HCT116 (cell line): ENCODE measurements at regions not wholly inside any gene's neighbourhood (a gene's known extent, or its start where the extent isn't known, plus 50 kb on each side); places are given as distances from the start of the nearest gene placed in this dataset.

ENCODE experiments used
- ATAC-seq: fragments of 200-7000 bp; cut with Tn5 transposase; 2 replicates; pipeline ENCODE4 v1.9.1; 2020; ENCODE audit warnings: mild to moderate bottlenecking, moderate library complexity
- BruUV-seq: library from RNA; stranded (reverse); fragments of 400-500 nt; replicated peaks from 2 replicates; lab custom pipeline; 2021; lab: Mats Ljungman, UMichigan
- CTCF ChIA-PET: fragments of 300-600 bp; sonication (Branson Sonifier 250); formaldehyde crosslinking; loops from one replicate; lab custom pipeline; 2021; ENCODE audit warnings: antibody characterized with exemption; lab: Charles Lee
- POLR2A ChIA-PET: fragments of 300-600, 350-600 bp; sonication (Branson Sonifier 250); formaldehyde crosslinking; loops from one replicate; lab custom pipeline; 2021; ENCODE audit warnings: antibody characterized with exemption; lab: Charles Lee
- RAD21 ChIA-PET, 2 experiments: fragments of 300-600 bp; sonication (Branson Sonifier 250); formaldehyde crosslinking; loops; one replicate each; lab custom pipeline; 2023; ENCODE audit warnings: low total read pairs in 2 of 2; ENCODE audit not compliant: uncharacterized antibody in 2 of 2, unreplicated experiment in 2 of 2, low non-redundant PET in 1 of 2; lab: Charles Lee
- DNase-seq: peaks from one replicate; pipeline ENCODE4 v3.0.0-alpha.2; 2010; ENCODE audit warnings: low read depth, low spot score
- H2AFZ ChIP-seq: fragments of 200-600 bp; shearing (Covaris generic), sonication (generic); 2 replicates; pipeline ENCODE4 v1.6.1; 2017; ENCODE audit warnings: low read depth, mixed run types, mixed read lengths, antibody characterized with exemption, low read length; ENCODE audit not compliant: poor library complexity, severe bottlenecking
- H3K27ac ChIP-seq: 2 replicates; pipeline ENCODE4 v1.5.1; 2012; ENCODE audit warnings: low read depth, low read length
- H3K27me3 ChIP-seq: fragments of 200-600 bp; sonication (generic); 2 replicates; pipeline ENCODE4 v1.6.1; 2016; ENCODE audit warnings: mixed run types, low read length, mixed read lengths; ENCODE audit not compliant: insufficient read depth
- H3K36me3 ChIP-seq, 2 experiments: fragments of 200-500 bp in 1 of 2; fragments of 200-600 bp in 1 of 2; sonication (Bioruptor generic) in 1 of 2; sonication (generic) in 1 of 2; 2 replicates each; pipeline versions ENCODE4 v1.5.1 to v1.6.1; 2014 to 2016; ENCODE audit warnings: low read length in 2 of 2, inconsistent platforms in 1 of 2, mixed read lengths in 1 of 2, mixed run types in 1 of 2; ENCODE audit not compliant: insufficient read depth in 2 of 2, control insufficient read depth in 1 of 2
- H3K4me1 ChIP-seq, 2 experiments: fragments of 200-600 bp in 1 of 2; sonication (generic) in 1 of 2; 2 replicates each; pipeline versions ENCODE4 v1.5.1 to v1.6.1; 2012 to 2017; ENCODE audit warnings: low read length in 2 of 2, inconsistent platforms in 1 of 2, mild to moderate bottlenecking in 1 of 2, mixed read lengths in 1 of 2, mixed run types in 1 of 2, moderate library complexity in 1 of 2; ENCODE audit not compliant: insufficient read depth in 2 of 2, control insufficient read depth in 1 of 2
- H3K4me2 ChIP-seq: fragments of 200-600 bp; sonication (generic); 2 replicates; pipeline ENCODE4 v1.6.1; 2017; ENCODE audit warnings: mixed run types, low read length, mixed read lengths
- H3K4me3 ChIP-seq, 2 experiments: fragments of 200-600 bp in 1 of 2; sonication (generic) in 1 of 2; replicated peaks in 1 of 2; 2 replicates each; pipeline ENCODE4 v1.5.1; 2011 to 2016; ENCODE audit warnings: low read length in 2 of 2, control low read depth in 1 of 2, low read depth in 1 of 2, mild to moderate bottlenecking in 1 of 2, mixed read lengths in 1 of 2, mixed run types in 1 of 2
- H3K79me2 ChIP-seq: fragments of 200-600 bp; sonication (generic); 2 replicates; pipeline ENCODE4 v1.6.1; 2017; ENCODE audit warnings: mild to moderate bottlenecking, mixed run types, low read length, moderate library complexity, mixed read lengths; ENCODE audit not compliant: insufficient read depth
- H3K9ac ChIP-seq: fragments of 200-600 bp; sonication (generic); 2 replicates; pipeline ENCODE4 v1.6.1; 2016; ENCODE audit warnings: low read length, mixed read lengths
- H3K9me2 ChIP-seq: fragments of 200-600 bp; sonication (generic), shearing (Covaris generic); 2 replicates; pipeline ENCODE4 v1.6.1; 2017; ENCODE audit warnings: mixed run types, mild to moderate bottlenecking, moderate library complexity; ENCODE audit not compliant: insufficient read depth
- H3K9me3 ChIP-seq, 2 experiments: fragments of 200-500 bp in 1 of 2; fragments of 200-600 bp in 1 of 2; sonication (Bioruptor generic) in 1 of 2; sonication (generic) in 1 of 2; 2 replicates each; pipeline ENCODE4 v1.6.1; 2014 to 2017; ENCODE audit warnings: low read length in 2 of 2, mixed read lengths in 2 of 2, inconsistent platforms in 1 of 2, low read depth in 1 of 2, mild to moderate bottlenecking in 1 of 2, mixed run types in 1 of 2, moderate library complexity in 1 of 2; ENCODE audit not compliant: control insufficient read depth in 1 of 2, insufficient read depth in 1 of 2
- H4K20me1 ChIP-seq: fragments of 200-600 bp; sonication (generic), shearing (Covaris generic); 2 replicates; pipeline ENCODE4 v1.6.1; 2017; ENCODE audit warnings: mixed run types, mild to moderate bottlenecking, moderate library complexity; ENCODE audit not compliant: insufficient read depth
- CBX3 ChIP-seq: IDR thresholded peaks from 2 replicates; pipeline ENCODE4 v1.6.1; 2012; ENCODE audit warnings: low read depth
- CEBPB ChIP-seq: IDR thresholded peaks from 2 replicates; pipeline ENCODE4 v1.6.1; 2012; ENCODE audit warnings: low read depth
- EGR1 ChIP-seq: IDR thresholded peaks from 2 replicates; pipeline ENCODE4 v1.6.1; 2012; ENCODE audit warnings: low read depth
- ELF1 ChIP-seq: IDR thresholded peaks from 2 replicates; pipeline ENCODE4 v1.6.1; 2012; ENCODE audit warnings: low read depth, borderline replicate concordance
- EZH2 ChIP-seq: fragments of 200-600 bp; sonication (generic); IDR thresholded peaks from 2 replicates; pipeline ENCODE4 v1.6.1; 2017; ENCODE audit warnings: antibody characterized with exemption, mixed run types
- EZH2phosphoT487 ChIP-seq: fragments of 200-600 bp; IDR thresholded peaks from 2 replicates; pipeline ENCODE4 v1.6.1; 2018; ENCODE audit warnings: antibody characterized with exemption, borderline replicate concordance
- FOSL1 ChIP-seq: IDR thresholded peaks from 2 replicates; pipeline ENCODE4 v1.6.1; 2012; ENCODE audit warnings: low read depth
- JUND ChIP-seq: IDR thresholded peaks from 2 replicates; pipeline ENCODE4 v1.6.1; 2012
- MAX ChIP-seq: IDR thresholded peaks from 2 replicates; pipeline ENCODE4 v1.6.1; 2012
- POLR2A ChIP-seq: IDR thresholded peaks from 2 replicates; pipeline ENCODE4 v1.7.0; 2011; ENCODE audit warnings: borderline replicate concordance; ENCODE audit not compliant: insufficient read depth, insufficient read length; ENCODE audit errors: extremely low read depth
- POLR2AphosphoS5 ChIP-seq: IDR thresholded peaks from 2 replicates; pipeline ENCODE4 v1.6.1; 2011; ENCODE audit warnings: mild to moderate bottlenecking, low read depth, low read length, moderate library complexity
- RAD21 ChIP-seq: IDR thresholded peaks from 2 replicates; pipeline ENCODE4 v1.6.1; 2012; ENCODE audit warnings: low read depth, mild to moderate bottlenecking
- SIN3A ChIP-seq: IDR thresholded peaks from 2 replicates; pipeline ENCODE4 v1.6.1; 2012; ENCODE audit warnings: low read depth
- SP1 ChIP-seq: IDR thresholded peaks from 2 replicates; pipeline ENCODE4 v1.6.1; 2012; ENCODE audit warnings: low read depth
- SRF ChIP-seq: IDR thresholded peaks from 2 replicates; pipeline ENCODE4 v1.6.1; 2012; ENCODE audit warnings: low read depth
- TCF7L2 ChIP-seq: IDR thresholded peaks from 2 replicates; pipeline ENCODE4 v1.7.0; 2011; ENCODE audit warnings: borderline replicate concordance, inconsistent platforms; ENCODE audit not compliant: insufficient read depth, insufficient read length; ENCODE audit errors: extremely low read depth
- YY1 ChIP-seq: IDR thresholded peaks from 2 replicates; pipeline ENCODE4 v1.6.1; 2011; ENCODE audit warnings: low read length, low read depth, moderate library complexity, mild to moderate bottlenecking; ENCODE audit not compliant: insufficient replicate concordance; ENCODE audit errors: extremely low read depth
- ZFX ChIP-seq: fragments of 450-650 bp; IDR thresholded peaks from 2 replicates; pipeline ENCODE4 v1.6.1; 2017
- intact Hi-C: fragments of 100-400 bp; cut with micrococcal nuclease; formaldehyde crosslinking; loops from 2 replicates; pipeline ENCODE4 v1.10.0; 2022
- TF ChIP-seq, protein P1 (sequence below): IDR thresholded peaks from 2 replicates; pipeline ENCODE4 v1.6.1; 2012
- TF ChIP-seq, protein P2 (sequence below), 3 experiments: fragments of 200-600 bp in 1 of 3; sonication (generic) in 1 of 3; IDR thresholded peaks in 2 of 3; conservative IDR thresholded peaks in 1 of 3; 2 replicates each; pipeline ENCODE4 v1.5.1; 2012 to 2017; ENCODE audit warnings: low read depth in 2 of 3, low read length in 2 of 3, antibody characterized with exemption in 1 of 3, borderline replicate concordance in 1 of 3, control low read depth in 1 of 3, mild to moderate bottlenecking in 1 of 3, mixed read lengths in 1 of 3, mixed run types in 1 of 3, moderate library complexity in 1 of 3; ENCODE audit not compliant: insufficient read depth in 1 of 3

- H3K9me2 ChIP-seq: no peaks in the 10 kb centered on the region
- TF ChIP-seq SRF: no peak
- TF ChIP-seq, protein P1, sequence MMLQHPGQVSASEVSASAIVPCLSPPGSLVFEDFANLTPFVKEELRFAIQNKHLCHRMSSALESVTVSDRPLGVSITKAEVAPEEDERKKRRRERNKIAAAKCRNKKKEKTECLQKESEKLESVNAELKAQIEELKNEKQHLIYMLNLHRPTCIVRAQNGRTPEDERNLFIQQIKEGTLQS: no peak
- no peak for TF ChIP-seq CEBPB
- no peak for TF ChIP-seq JUND
- TF ChIP-seq YY1: no peak
- TF ChIP-seq ZFX: no peak
- no peak for TF ChIP-seq SIN3A
- TF ChIP-seq, protein P2, sequence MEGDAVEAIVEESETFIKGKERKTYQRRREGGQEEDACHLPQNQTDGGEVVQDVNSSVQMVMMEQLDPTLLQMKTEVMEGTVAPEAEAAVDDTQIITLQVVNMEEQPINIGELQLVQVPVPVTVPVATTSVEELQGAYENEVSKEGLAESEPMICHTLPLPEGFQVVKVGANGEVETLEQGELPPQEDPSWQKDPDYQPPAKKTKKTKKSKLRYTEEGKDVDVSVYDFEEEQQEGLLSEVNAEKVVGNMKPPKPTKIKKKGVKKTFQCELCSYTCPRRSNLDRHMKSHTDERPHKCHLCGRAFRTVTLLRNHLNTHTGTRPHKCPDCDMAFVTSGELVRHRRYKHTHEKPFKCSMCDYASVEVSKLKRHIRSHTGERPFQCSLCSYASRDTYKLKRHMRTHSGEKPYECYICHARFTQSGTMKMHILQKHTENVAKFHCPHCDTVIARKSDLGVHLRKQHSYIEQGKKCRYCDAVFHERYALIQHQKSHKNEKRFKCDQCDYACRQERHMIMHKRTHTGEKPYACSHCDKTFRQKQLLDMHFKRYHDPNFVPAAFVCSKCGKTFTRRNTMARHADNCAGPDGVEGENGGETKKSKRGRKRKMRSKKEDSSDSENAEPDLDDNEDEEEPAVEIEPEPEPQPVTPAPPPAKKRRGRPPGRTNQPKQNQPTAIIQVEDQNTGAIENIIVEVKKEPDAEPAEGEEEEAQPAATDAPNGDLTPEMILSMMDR (IDR thresholded peaks at IDR 0.05 in 2 of 3, conservative IDR thresholded peaks at IDR 0.05 in 1 of 3; ENCODE audit: borderline replicate concordance in 1 of 3, insufficient read depth in 1 of 3, low read depth in 2 of 3, low read length in 2 of 3): no peak
- TF ChIP-seq CBX3: no peak
- TF ChIP-seq SP1: no peak
- TF ChIP-seq RAD21: no peak
- no peak for TF ChIP-seq POLR2AphosphoS5
- no peak for TF ChIP-seq POLR2A
- no peak for TF ChIP-seq MAX
- TF ChIP-seq ELF1: no peak
- no peak for TF ChIP-seq EZH2
- TF ChIP-seq EZH2phosphoT487: no peak
- TF ChIP-seq FOSL1: no peak
- no peak for TF ChIP-seq TCF7L2
- no peak for TF ChIP-seq EGR1
- no peak overlapping the region for H3K4me3 ChIP-seq
- H3K4me1 ChIP-seq: no peaks in the 10 kb centered on the region
- no peaks in the 10 kb centered on the region for H3K36me3 ChIP-seq
- no peaks in the 10 kb centered on the region for H4K20me1 ChIP-seq
- ATAC-seq: no peak
- no TSS peak for BruUV-seq
- intact Hi-C loops: no loop called here
- H3K4me2 ChIP-seq: no peak overlapping the region
- H3K27me3 ChIP-seq: no peaks in the 10 kb centered on the region
- peaks cover 3 to 25% of the 10 kb centered on the region in 2 experiments; a peak in 2 of 4 replicates for H3K9me3 ChIP-seq
- H3K79me2 ChIP-seq: no peaks in the 10 kb centered on the region
- H2AFZ ChIP-seq: no peak overlapping the region
- POLR2A ChIA-PET: no interaction called here
- DNase-seq: no peak
- no peak overlapping the region for H3K27ac ChIP-seq
- CTCF ChIA-PET: no interaction called here
- H3K9ac ChIP-seq: no peak overlapping the region
- RAD21 ChIA-PET: no interaction called here
Observed at GRCh38 chr5:18101532-18101931, 467.3 kb downstream of the TAF11L14 start.
